Cardiac muscle cell (in vitro differentiated cells and primary cell): ENCODE measurements at regions not wholly inside any gene's neighbourhood (a gene's known extent, or its start where the extent isn't known, plus 50 kb on each side); places are given as distances from the start of the nearest gene placed in this dataset.

ENCODE experiments used
- DNase-seq, 2 donors: peaks; one replicate each; pipeline versions ENCODE4 v3.0.0 to v3.0.0-alpha.2; 2010 to 2017; ENCODE audit warnings: low read depth in 1 of 2, low spot score in 1 of 2
- H3K27ac ChIP-seq: fragments of 200-600 bp; sonication (generic); 2 replicates; pipeline ENCODE4 v1.5.1; 2016
- H3K27me3 ChIP-seq: fragments of 200-600 bp; sonication (generic); 2 replicates; pipeline ENCODE4 v1.6.0; 2016; ENCODE audit warnings: control low read depth
- H3K36me3 ChIP-seq: fragments of 200-600 bp; sonication (generic); 2 replicates; pipeline ENCODE4 v1.5.1; 2016; ENCODE audit warnings: control low read depth
- H3K4me1 ChIP-seq: fragments of 200-600 bp; sonication (generic); 2 replicates; pipeline ENCODE4 v1.8.1; 2017; ENCODE audit warnings: low read depth, mild to moderate bottlenecking, mixed run types
- H3K4me3 ChIP-seq: fragments of 200-600 bp; sonication (generic); 2 replicates; pipeline ENCODE4 v1.5.1; 2016; ENCODE audit warnings: mild to moderate bottlenecking
- H3K9me3 ChIP-seq: fragments of 200-600 bp; sonication (generic); 2 replicates; pipeline ENCODE4 v1.5.1; 2017; ENCODE audit warnings: low read depth, mild to moderate bottlenecking, control low read depth
- CTCF ChIP-seq: IDR thresholded peaks from 2 replicates; pipeline ENCODE4 v1.5.1; 2012; ENCODE audit warnings: low read depth, mild to moderate bottlenecking, low read length

- H3K27ac ChIP-seq = no peak overlapping the region
- H3K27me3 ChIP-seq = no peaks in the 10 kb centered on the region
- no peak overlapping the region for H3K4me3 ChIP-seq
- H3K4me1 ChIP-seq = no peaks in the 10 kb centered on the region
- no peak for DNase-seq
- H3K36me3 ChIP-seq = no peaks in the 10 kb centered on the region
- TF ChIP-seq CTCF = no peak
- H3K9me3 ChIP-seq = no peaks in the 10 kb centered on the region
Measured at GRCh38 chr4:189506080-189506479, 434.6 kb upstream of the FRG1 start.

GRCh38 chr4:189507060-189507459 lies 433.6 kb upstream of the FRG1 start:
- H3K27ac ChIP-seq = no peak overlapping the region
- TF ChIP-seq CTCF = no peak

GRCh38 chr4:189510601-189511000 lies 430.1 kb upstream of the FRG1 start:
- TF ChIP-seq CTCF = no peak
- H3K4me1 ChIP-seq = no peaks in the 10 kb centered on the region
- no peaks in the 10 kb centered on the region for H3K27me3 ChIP-seq
- H3K36me3 ChIP-seq = no peaks in the 10 kb centered on the region
- H3K27ac ChIP-seq = no peak overlapping the region
- no peak overlapping the region for H3K4me3 ChIP-seq
- H3K9me3 ChIP-seq = no peaks in the 10 kb centered on the region
- no peak for DNase-seq

More at GRCh38 chr4:189507060-189507459, 433.6 kb upstream of the FRG1 start:
- H3K36me3 ChIP-seq = no peaks in the 10 kb centered on the region
- DNase-seq = no peak
- no peak overlapping the region for H3K4me3 ChIP-seq
- H3K4me1 ChIP-seq = no peaks in the 10 kb centered on the region
- no peaks in the 10 kb centered on the region for H3K9me3 ChIP-seq
- no peaks in the 10 kb centered on the region for H3K27me3 ChIP-seq

- Histone ChIP-seq H3K36me3 (no peaks in the 10 kb centered on the region), H3K27ac (no peak overlapping the region), H3K4me3 (no peak overlapping the region), H3K27me3 (no peaks in the 10 kb centered on the region), H3K4me1 (no peaks in the 10 kb centered on the region), H3K9me3 (no peaks in the 10 kb centered on the region)
- DNase-seq = no peak
- no peak for TF ChIP-seq CTCF
Measured at GRCh38 chr4:189511581-189511980, 429.1 kb upstream of the FRG1 start.

GRCh38 chr4:189513421-189513820 lies 427.3 kb upstream of the FRG1 start:
- Histone ChIP-seq H3K4me3 (no peak overlapping the region), H3K27me3 (no peaks in the 10 kb centered on the region), H3K27ac (no peak overlapping the region), H3K4me1 (no peaks in the 10 kb centered on the region), H3K9me3 (no peaks in the 10 kb centered on the region), H3K36me3 (no peaks in the 10 kb centered on the region)
- TF ChIP-seq CTCF = no peak
- no peak for DNase-seq

GRCh38 chr4:189514209-189514608 lies 426.5 kb upstream of the FRG1 start:
- H3K27me3 ChIP-seq = no peaks in the 10 kb centered on the region
- no peaks in the 10 kb centered on the region for H3K9me3 ChIP-seq
- no peak overlapping the region for H3K27ac ChIP-seq
- DNase-seq = no peak
- no peaks in the 10 kb centered on the region for H3K36me3 ChIP-seq
- TF ChIP-seq CTCF = no peak
- H3K4me1 ChIP-seq = no peaks in the 10 kb centered on the region
- H3K4me3 ChIP-seq = no peak overlapping the region
